Muscle layer of duodenum (tissue), 2 donors: ENCODE measurements at regions not wholly inside any gene's neighbourhood (a gene's known extent, or its start where the extent isn't known, plus 50 kb on each side); places are given as distances from the start of the nearest gene placed in this dataset.

Experiments
- H3K27ac ChIP-seq: one replicate; pipeline ENCODE4 v1.7.0; 2013; ENCODE audit warnings: mild to moderate bottlenecking, low read length
- H3K27me3 ChIP-seq: one replicate; pipeline ENCODE4 v1.7.0; 2013; ENCODE audit warnings: low read depth, mild to moderate bottlenecking, control low read depth, low read length
- H3K36me3 ChIP-seq, 2 donors: one replicate each; pipeline ENCODE4 v1.7.0; 2013; ENCODE audit warnings: low read length in 2 of 2, control low read depth in 1 of 2, mild to moderate bottlenecking in 1 of 2; ENCODE audit not compliant: insufficient read depth in 2 of 2, control insufficient read depth in 1 of 2
- H3K4me1 ChIP-seq, 2 donors: one replicate each; pipeline ENCODE4 v1.7.0; 2013; ENCODE audit warnings: low read length in 2 of 2, mild to moderate bottlenecking in 2 of 2, control low read depth in 1 of 2, moderate library complexity in 1 of 2; ENCODE audit not compliant: insufficient read depth in 2 of 2, control insufficient read depth in 1 of 2
- H3K4me3 ChIP-seq, 2 donors: one replicate each; pipeline ENCODE4 v1.7.0; 2013; ENCODE audit warnings: low read length in 2 of 2, low read depth in 1 of 2, mild to moderate bottlenecking in 1 of 2
- H3K9me3 ChIP-seq, 2 donors: one replicate each; pipeline ENCODE4 v1.7.0; 2013; ENCODE audit warnings: low read length in 2 of 2, control low read depth in 1 of 2, mild to moderate bottlenecking in 1 of 2; ENCODE audit not compliant: control insufficient read depth in 1 of 2
- donor health status: healthy.

GRCh38 chr6:7664003-7664402 lies 61.9 kb upstream of the BMP6 start:
- no peak overlapping the region for H3K4me3 ChIP-seq
- H3K9me3 ChIP-seq, result no peaks in the 10 kb centered on the region
- no peaks in the 10 kb centered on the region for H3K4me1 ChIP-seq
- H3K27me3 ChIP-seq, result no peaks in the 10 kb centered on the region
- no peaks in the 10 kb centered on the region for H3K36me3 ChIP-seq
- no peak overlapping the region for H3K27ac ChIP-seq

- peaks cover 0 to 3% of the 10 kb centered on the region in 2 donors for H3K4me1 ChIP-seq
- no peak overlapping the region for H3K4me3 ChIP-seq
- no peaks in the 10 kb centered on the region for H3K27me3 ChIP-seq
- H3K36me3 ChIP-seq, result no peaks in the 10 kb centered on the region
- H3K9me3 ChIP-seq, result no peaks in the 10 kb centered on the region
- H3K27ac ChIP-seq, result no peak overlapping the region
Observed at GRCh38 chr6:7668936-7669335, 57.0 kb upstream of the BMP6 start.

- Histone ChIP-seq H3K27ac (no peak overlapping the region), H3K4me3 (no peak overlapping the region), H3K4me1 (peaks cover 0 to 3% of the 10 kb centered on the region in 2 donors), H3K9me3 (no peaks in the 10 kb centered on the region), H3K36me3 (no peaks in the 10 kb centered on the region), H3K27me3 (no peaks in the 10 kb centered on the region)
Observed at GRCh38 chr6:7669742-7670141, 56.2 kb upstream of the BMP6 start.

GRCh38 chr6:7671076-7671475 lies 54.8 kb upstream of the BMP6 start:
- Histone ChIP-seq H3K4me1 (peaks cover 0 to 3% of the 10 kb centered on the region in 2 donors), H3K9me3 (no peaks in the 10 kb centered on the region), H3K27ac (no peak overlapping the region), H3K36me3 (no peaks in the 10 kb centered on the region), H3K27me3 (no peaks in the 10 kb centered on the region), H3K4me3 (no peak overlapping the region)

- no peak overlapping the region for H3K4me3 ChIP-seq
- H3K36me3 ChIP-seq, result no peaks in the 10 kb centered on the region
- H3K9me3 ChIP-seq, result no peaks in the 10 kb centered on the region
- H3K27ac ChIP-seq, result no peak overlapping the region
- no peaks in the 10 kb centered on the region for H3K27me3 ChIP-seq
- peaks cover 0 to 3% of the 10 kb centered on the region in 2 donors for H3K4me1 ChIP-seq
Observed at GRCh38 chr6:7671581-7671980, 54.3 kb upstream of the BMP6 start.

GRCh38 chr6:7672066-7673062 lies 53.5 kb upstream of the BMP6 start:
- Histone ChIP-seq H3K36me3 (no peaks in the 10 kb centered on the region), H3K27me3 (no peaks in the 10 kb centered on the region), H3K27ac (no peak overlapping the region), H3K9me3 (no peaks in the 10 kb centered on the region), H3K4me3 (peak overlapping the region; percentile 21 to 24), H3K4me1 (peaks cover 0 to 3% of the 10 kb centered on the region in 2 donors)

GRCh38 chr6:7673063-7673536 lies 52.8 kb upstream of the BMP6 start:
- Histone ChIP-seq H3K4me3 (peak overlapping the region; percentile 21 to 24), H3K9me3 (no peaks in the 10 kb centered on the region), H3K27me3 (no peaks in the 10 kb centered on the region), H3K4me1 (peaks cover 0 to 3% of the 10 kb centered on the region in 2 donors), H3K36me3 (no peaks in the 10 kb centered on the region), H3K27ac (no peak overlapping the region)

- Histone ChIP-seq H3K9me3 (no peaks in the 10 kb centered on the region), H3K4me3 (no peak overlapping the region), H3K4me1 (peaks cover 0 to 3% of the 10 kb centered on the region in 2 donors), H3K27me3 (no peaks in the 10 kb centered on the region), H3K36me3 (no peaks in the 10 kb centered on the region), H3K27ac (no peak overlapping the region)
Observed at GRCh38 chr6:7674291-7674690, 51.6 kb upstream of the BMP6 start.

GRCh38 chr6:7675353-7675945 lies 50.5 kb upstream of the BMP6 start:
- H3K27ac ChIP-seq, result no peak overlapping the region
- no peaks in the 10 kb centered on the region for H3K27me3 ChIP-seq
- no peaks in the 10 kb centered on the region for H3K36me3 ChIP-seq
- no peak overlapping the region for H3K4me3 ChIP-seq
- H3K4me1 ChIP-seq, result peaks cover 0 to 3% of the 10 kb centered on the region in 2 donors
- H3K9me3 ChIP-seq, result no peaks in the 10 kb centered on the region
